ENCODE measurements at regions not wholly inside any gene's neighbourhood (a gene's known extent, or its start where the extent isn't known, plus 50 kb on each side); places are given as distances from the start of the nearest gene placed in this dataset.
"Not testable (repeated sequence)": the region's sequence is repeated elsewhere in the genome, so short reads cannot be mapped to it uniquely, and the experiment has no call there.

- DNase-seq: no peak
Observed at GRCh38 chr2:190742431-190742830, 93.5 kb downstream of the NAB1 start.

GRCh38 chr2:190744041-190744440 is 95.2 kb downstream of the NAB1 start:
- DNase-seq: no peak

GRCh38 chr2:190746971-190747761 is 98.3 kb downstream of the NAB1 start:
- no peak for DNase-seq

GRCh38 chr2:190748966-190749365 is 100.1 kb downstream of the NAB1 start:
- no peak for DNase-seq

DNA sequence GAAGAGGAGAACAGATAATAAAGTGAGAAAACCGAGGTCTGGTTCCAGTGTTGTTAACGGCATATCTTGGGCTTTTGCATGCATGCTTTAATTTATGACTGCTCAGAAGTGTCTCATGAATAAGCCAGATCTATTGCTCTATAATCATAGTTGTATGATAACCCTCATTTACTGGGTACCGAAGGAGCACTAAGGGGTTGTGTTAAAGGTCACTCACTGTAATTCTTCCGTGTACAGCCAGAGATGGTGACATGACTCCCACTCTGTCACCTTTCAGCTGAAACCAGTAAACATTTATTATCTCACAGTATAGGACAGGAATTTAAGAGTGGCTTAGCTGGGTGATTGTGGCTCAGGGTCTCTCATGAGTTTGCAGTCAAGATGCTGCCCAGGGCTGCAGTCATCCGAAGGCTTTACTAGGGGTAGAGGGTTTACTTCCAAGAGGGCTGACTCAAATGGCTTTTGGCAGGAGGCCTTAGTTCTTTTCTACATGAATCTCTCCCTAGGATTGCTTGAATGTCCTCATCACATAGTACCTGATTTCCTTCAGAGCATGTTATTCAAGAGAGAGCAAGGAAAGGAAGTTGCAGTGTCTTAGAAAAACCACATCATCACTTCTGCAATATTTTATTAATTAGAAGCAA is 107.0 kb downstream of the NAB1 start:
- no peak for DNase-seq

DNA sequence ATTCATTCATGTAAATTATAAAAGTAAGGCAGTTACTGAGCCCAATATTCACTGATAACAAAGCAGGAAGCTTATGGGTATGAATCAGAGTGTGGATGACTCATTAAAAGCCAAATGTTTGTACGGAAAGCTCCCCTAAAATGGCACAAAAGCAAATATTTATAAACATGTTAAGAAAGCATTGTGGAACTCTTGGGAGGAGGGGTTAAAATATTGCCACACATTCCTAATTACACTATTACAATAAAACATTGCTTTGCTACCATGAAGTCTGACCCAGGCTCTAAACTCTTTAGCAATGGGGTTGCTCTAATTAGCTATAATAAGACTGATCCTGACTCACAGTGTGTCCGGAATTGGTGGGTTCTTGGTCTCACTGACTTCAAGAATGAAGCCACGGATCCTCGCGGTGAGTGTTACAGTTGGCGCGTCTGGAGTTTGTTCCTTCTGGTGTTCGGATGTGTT is 110.9 kb downstream of the NAB1 start:
- DNase-seq: no peak

GRCh38 chr2:190760353-190761150 is 111.7 kb downstream of the NAB1 start:
- DNase-seq: not testable (repeated sequence)

DNA sequence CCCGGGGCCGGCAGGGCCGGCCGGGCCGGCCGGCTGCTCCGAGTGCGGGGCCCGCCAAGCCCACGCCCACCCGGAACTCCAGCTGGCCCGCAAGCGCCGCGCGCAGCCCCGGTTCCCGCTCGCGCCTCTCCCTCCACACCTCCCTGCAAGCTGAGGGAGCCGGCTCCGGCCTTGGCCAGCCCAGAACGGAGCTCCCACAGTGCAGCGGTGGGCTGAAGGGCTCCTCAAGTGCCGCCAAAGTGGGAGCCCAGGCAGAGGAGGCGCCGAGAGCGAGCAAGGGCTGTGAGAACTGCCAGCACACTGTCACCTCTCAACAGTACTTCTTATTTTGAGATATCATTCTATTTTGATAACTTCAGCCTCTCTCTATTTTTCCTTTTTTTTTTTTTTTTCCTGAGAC is 112.3 kb downstream of the NAB1 start:
- not testable (repeated sequence) for DNase-seq

GRCh38 chr2:190762566-190762965 is 113.7 kb downstream of the NAB1 start:
- no peak for DNase-seq

DNA sequence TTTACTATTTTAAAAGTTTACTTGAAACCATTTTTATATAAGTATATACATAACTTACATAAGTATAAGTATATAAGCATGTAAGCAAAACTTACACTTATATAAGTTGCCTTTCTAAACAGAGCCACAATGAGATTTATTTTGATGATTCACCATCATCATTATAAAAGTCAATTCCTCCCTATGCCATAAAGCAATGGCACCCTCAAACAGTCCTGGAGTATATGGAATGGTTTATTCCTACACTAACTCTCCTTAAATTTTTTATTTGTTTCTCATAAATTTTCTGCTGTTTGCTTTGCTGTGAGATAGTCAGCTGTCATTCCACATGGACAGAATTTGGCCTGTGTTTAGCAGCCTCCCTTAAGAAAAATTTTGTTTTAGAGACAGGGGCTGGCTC is 114.2 kb downstream of the NAB1 start:
- DNase-seq: no peak

- no peak for DNase-seq
Observed at GRCh38 chr2:190763901-190764514, 115.1 kb downstream of the NAB1 start.

GRCh38 chr2:190765386-190766173 is 115.0 kb upstream of the GLS start:
- DNase-seq: no peak

- DNase-seq: no peak
Observed at GRCh38 chr2:190766174-190766572, 114.4 kb upstream of the GLS start.

GRCh38 chr2:190766595-190766994 is 114.0 kb upstream of the GLS start:
- DNase-seq: no peak

GRCh38 chr2:190767821-190768220 is 112.8 kb upstream of the GLS start:
- no peak for DNase-seq

GRCh38 chr2:190769258-190769657 is 111.4 kb upstream of the GLS start:
- DNase-seq: no peak

- DNase-seq: no peak
Observed at GRCh38 chr2:190771726-190772125, 108.9 kb upstream of the GLS start.

- no peak for DNase-seq
Observed at GRCh38 chr2:190780594-190780993, 100.0 kb upstream of the GLS start.

GRCh38 chr2:190781604-190782198 is 98.9 kb upstream of the GLS start:
- DNase-seq: peak; percentile 30 to 40

GRCh38 chr2:190782264-190782663 is 98.4 kb upstream of the GLS start:
- no peak for DNase-seq

DNA sequence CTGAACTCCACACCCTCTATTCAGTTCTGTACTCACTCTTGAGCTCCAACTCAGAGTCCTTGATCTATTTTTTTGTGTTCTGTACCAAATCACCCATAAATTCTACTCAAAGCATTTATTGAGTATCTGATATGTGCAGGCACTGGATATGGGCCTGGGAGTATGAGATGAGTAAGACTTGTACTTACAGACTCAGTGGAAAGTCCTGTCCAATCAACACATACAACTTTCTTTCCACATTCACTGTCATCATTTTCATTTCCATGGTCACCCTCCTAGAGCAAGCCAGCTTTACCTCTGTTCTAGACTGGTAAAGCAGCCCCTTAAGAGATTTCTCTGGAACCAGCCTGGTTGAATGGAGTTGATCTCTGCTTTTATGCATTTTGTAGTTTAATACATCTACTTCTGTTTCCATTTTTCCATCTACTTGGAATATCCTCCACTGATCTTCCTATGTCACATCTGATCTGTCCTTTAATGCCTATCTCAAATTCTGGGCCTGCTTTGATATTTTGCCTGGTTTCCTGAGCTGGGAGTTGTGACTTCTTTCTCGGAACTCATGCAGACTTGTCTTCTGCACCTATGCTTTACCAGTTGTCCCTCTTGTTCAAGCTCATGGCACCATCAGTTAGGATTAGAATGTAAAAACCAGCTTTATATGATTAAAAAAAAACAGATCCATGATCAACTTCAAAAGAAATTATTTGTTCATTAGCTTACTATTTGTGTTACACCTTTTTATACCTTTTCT is 96.9 kb upstream of the GLS start:
- DNase-seq: no peak

All from SHP77 (cell line).